Nephron progenitor cell (in vitro differentiated cells): ENCODE measurements at regions not wholly inside any gene's neighbourhood (a gene's known extent, or its start where the extent isn't known, plus 50 kb on each side); places are given as distances from the start of the nearest gene placed in this dataset.
"Not testable (repeated sequence)": the region's sequence is repeated elsewhere in the genome, so short reads cannot be mapped to it uniquely, and the experiment has no call there.

Experiments
- DNase-seq: peaks from one replicate; pipeline ENCODE4 v3.0.0; 2021
- H3K27ac Mint-ChIP-seq: 2 replicates; pipeline ENCODE4 v1.8.0; 2021; ENCODE audit warnings: mild to moderate bottlenecking, moderate library complexity, mixed read lengths
- H3K27me3 Mint-ChIP-seq: 2 replicates; pipeline ENCODE4 v1.8.0; 2021; ENCODE audit warnings: mild to moderate bottlenecking, low read depth, mixed read lengths; ENCODE audit not compliant: poor library complexity
- H3K36me3 Mint-ChIP-seq: 2 replicates; pipeline ENCODE4 v1.8.0; 2021; ENCODE audit warnings: low read depth, mixed read lengths
- H3K4me1 Mint-ChIP-seq: 2 replicates; pipeline ENCODE4 v1.8.0; 2021; ENCODE audit warnings: mixed read lengths
- H3K4me3 Mint-ChIP-seq: 2 replicates; pipeline ENCODE4 v1.8.0; 2021; ENCODE audit warnings: mild to moderate bottlenecking, moderate library complexity, mixed read lengths
- H3K9me3 Mint-ChIP-seq: 2 replicates; pipeline ENCODE4 v1.8.0; 2021; ENCODE audit warnings: mild to moderate bottlenecking, moderate library complexity, mixed read lengths
- CTCF ChIP-seq: fragments of 200-600 bp; sonication (generic); IDR thresholded peaks from 2 replicates; pipeline ENCODE4 v1.5.0; 2021; ENCODE audit warnings: antibody characterized with exemption

- H3K36me3 Mint-ChIP-seq, result no peaks in the 10 kb centered on the region
- H3K9me3 Mint-ChIP-seq, result peaks cover 10% of the 10 kb centered on the region
- H3K4me3 Mint-ChIP-seq, result no peak overlapping the region
- H3K4me1 Mint-ChIP-seq, result no peaks in the 10 kb centered on the region
- H3K27ac Mint-ChIP-seq, result no peak overlapping the region
- no peak for TF ChIP-seq CTCF
- H3K27me3 Mint-ChIP-seq, result peaks cover 10% of the 10 kb centered on the region
- no peak for DNase-seq
These were observed 163.0 kb downstream of the ATP23 start for GRCh38 chr12:58104351-58104755.

GRCh38 chr12:58105225-58106119 lies 164.1 kb downstream of the ATP23 start:
- peaks cover 10% of the 10 kb centered on the region for H3K27me3 Mint-ChIP-seq
- no peak for TF ChIP-seq CTCF
- H3K27ac Mint-ChIP-seq, result peak overlapping the region; percentile 44
- no peak overlapping the region for H3K4me3 Mint-ChIP-seq
- no peaks in the 10 kb centered on the region for H3K4me1 Mint-ChIP-seq
- no peak for DNase-seq
- no peaks in the 10 kb centered on the region for H3K36me3 Mint-ChIP-seq
- peaks cover 10% of the 10 kb centered on the region for H3K9me3 Mint-ChIP-seq

GRCh38 chr12:58106195-58106594 lies 164.8 kb downstream of the ATP23 start:
- no peak for TF ChIP-seq CTCF
- H3K27ac Mint-ChIP-seq, result no peak overlapping the region
- H3K4me1 Mint-ChIP-seq, result no peaks in the 10 kb centered on the region
- no peak for DNase-seq
- H3K4me3 Mint-ChIP-seq, result no peak overlapping the region
- no peaks in the 10 kb centered on the region for H3K36me3 Mint-ChIP-seq
- H3K9me3 Mint-ChIP-seq, result peaks cover 10% of the 10 kb centered on the region
- H3K27me3 Mint-ChIP-seq, result peaks cover 10% of the 10 kb centered on the region

DNA sequence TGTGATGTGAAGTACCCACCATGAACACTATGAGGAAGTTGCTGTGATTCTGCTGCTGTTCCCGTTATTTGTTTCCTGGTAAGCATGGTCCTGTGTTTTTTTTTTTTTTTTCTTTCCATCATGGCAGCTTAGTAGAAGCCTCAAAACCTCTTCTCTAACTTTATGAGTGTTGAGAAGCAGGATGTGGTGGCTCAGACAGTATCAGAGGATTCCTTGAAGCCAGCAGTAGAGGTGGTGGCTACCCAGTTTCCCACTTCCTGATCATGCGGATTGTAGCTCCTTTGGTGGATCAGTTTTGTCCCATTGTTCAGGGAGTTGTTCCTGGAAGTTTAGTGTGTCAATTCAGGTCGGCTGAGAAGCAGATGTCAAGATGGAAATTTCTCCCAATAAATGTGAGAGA lies 175.8 kb downstream of the ATP23 start:
- Mint-ChIP-seq H3K36me3 (no peaks in the 10 kb centered on the region), H3K9me3 (peaks cover 21% of the 10 kb centered on the region), H3K27me3 (no peaks in the 10 kb centered on the region), H3K4me1 (peaks cover 4% of the 10 kb centered on the region), H3K4me3 (no peak overlapping the region), H3K27ac (peak overlapping the region; percentile 55)
- DNase-seq, result no peak
- TF ChIP-seq CTCF, result no peak

DNA sequence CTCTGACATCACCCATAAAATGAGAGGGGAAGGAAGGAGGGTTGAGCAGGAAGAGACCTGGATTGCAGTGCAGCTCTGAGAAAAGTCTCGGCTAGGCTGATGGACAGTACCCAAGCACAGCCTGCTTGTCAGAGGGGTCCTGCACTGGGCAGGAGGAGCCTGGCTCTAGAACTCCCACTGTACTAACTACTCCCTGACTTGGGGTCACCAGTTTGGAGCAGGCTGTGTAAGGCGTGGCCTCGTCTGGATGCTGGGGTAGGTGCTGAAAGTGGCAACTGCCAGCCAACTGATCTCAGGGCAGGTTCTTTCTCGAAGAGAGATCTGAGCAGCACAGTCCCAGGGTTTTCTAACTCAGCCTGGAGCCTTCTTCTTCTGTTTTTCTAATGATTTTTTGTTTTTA lies 176.3 kb downstream of the ATP23 start:
- Mint-ChIP-seq H3K9me3 (peaks cover 22% of the 10 kb centered on the region), H3K27me3 (no peaks in the 10 kb centered on the region), H3K27ac (peak overlapping the region; percentile 55), H3K4me1 (peaks cover 4% of the 10 kb centered on the region), H3K4me3 (no peak overlapping the region), H3K36me3 (no peaks in the 10 kb centered on the region)
- TF ChIP-seq CTCF, result no peak
- no peak for DNase-seq

GRCh38 chr12:58125761-58126160 lies 184.4 kb downstream of the ATP23 start:
- H3K4me1 Mint-ChIP-seq, H3K27ac Mint-ChIP-seq, H3K36me3 Mint-ChIP-seq, H3K9me3 Mint-ChIP-seq, DNase-seq, H3K4me3 Mint-ChIP-seq, H3K27me3 Mint-ChIP-seq: not testable (repeated sequence)
